Breast epithelium (tissue), 4 donors: ENCODE measurements at regions not wholly inside any gene's neighbourhood (a gene's known extent, or its start where the extent isn't known, plus 50 kb on each side); places are given as distances from the start of the nearest gene placed in this dataset.

Experiments
- DNase-seq, 2 donors: peaks; one replicate each; pipeline ENCODE4 v3.0.0-alpha.2; 2019; ENCODE audit warnings: low spot score in 2 of 2
- H3K27ac ChIP-seq, 2 donors: fragments of 200-600 bp; sonication (generic) in 1 of 2; one replicate each; pipeline ENCODE4 v1.5.1; 2016 to 2019; ENCODE audit warnings: mild to moderate bottlenecking in 1 of 2
- H3K27me3 ChIP-seq, 2 donors: fragments of 200-600 bp; sonication (generic) in 1 of 2; one replicate each; pipeline versions ENCODE4 v1.5.1 to v1.6.0; 2017 to 2019; ENCODE audit warnings: control low read depth in 1 of 2, mild to moderate bottlenecking in 1 of 2
- H3K36me3 ChIP-seq: fragments of 200-600 bp; one replicate; pipeline ENCODE4 v1.5.1; 2019
- H3K4me1 ChIP-seq, 2 donors: fragments of 200-600 bp; sonication (generic); one replicate each; pipeline ENCODE4 v1.5.1; 2016 to 2019; ENCODE audit warnings: control low read depth in 1 of 2
- H3K4me3 ChIP-seq, 3 donors: fragments of 200-600 bp; sonication (generic); 1 replicate in 2 of 3; 2 replicates in 1 of 3; pipeline ENCODE4 v1.5.1; 2016 to 2019; ENCODE audit warnings: mild to moderate bottlenecking in 3 of 3, moderate library complexity in 2 of 3
- H3K9me3 ChIP-seq, 2 donors: fragments of 200-600 bp; sonication (generic) in 1 of 2; one replicate each; pipeline ENCODE4 v1.5.1; 2016 to 2019; ENCODE audit warnings: control low read depth in 1 of 2
- CTCF ChIP-seq, 3 donors: fragments of 450-650 bp; IDR thresholded peaks; one replicate each; pipeline ENCODE4 v1.5.1; 2016 to 2017; ENCODE audit warnings: antibody characterized with exemption in 3 of 3, mild to moderate bottlenecking in 3 of 3, moderate library complexity in 3 of 3
- POLR2A ChIP-seq: fragments of 450-650 bp; IDR thresholded peaks from one replicate; pipeline ENCODE4 v1.6.1; 2016; ENCODE audit warnings: antibody characterized with exemption, mild to moderate bottlenecking, moderate library complexity
- POLR2AphosphoS5 ChIP-seq, 3 donors: sonication (generic); formaldehyde crosslinking; IDR thresholded peaks; one replicate each; pipeline ENCODE4 v1.6.1; 2017; ENCODE audit warnings: antibody characterized with exemption in 3 of 3
- intact Hi-C: fragments of 100-400 bp; cut with DNase I; formaldehyde crosslinking; loops from one replicate; pipeline ENCODE4 v1.15.1; 2023; ENCODE audit warnings: low total_unique reads

- Histone ChIP-seq H3K4me1 (no peaks in the 10 kb centered on the region), H3K27me3 (no peaks in the 10 kb centered on the region), H3K36me3 (no peaks in the 10 kb centered on the region), H3K27ac (no peak overlapping the region), H3K9me3 (no peaks in the 10 kb centered on the region), H3K4me3 (no peak overlapping the region)
- TF ChIP-seq POLR2AphosphoS5 (IDR thresholded peaks at IDR 0.05) (no peak), POLR2A (no peak), CTCF (IDR thresholded peaks at IDR 0.05) (no peak)
- no peak for DNase-seq
- intact Hi-C loops, result no loop called here
Observed at GRCh38 chr12:88388566-88389540, 191.4 kb downstream of the KITLG start.

DNA sequence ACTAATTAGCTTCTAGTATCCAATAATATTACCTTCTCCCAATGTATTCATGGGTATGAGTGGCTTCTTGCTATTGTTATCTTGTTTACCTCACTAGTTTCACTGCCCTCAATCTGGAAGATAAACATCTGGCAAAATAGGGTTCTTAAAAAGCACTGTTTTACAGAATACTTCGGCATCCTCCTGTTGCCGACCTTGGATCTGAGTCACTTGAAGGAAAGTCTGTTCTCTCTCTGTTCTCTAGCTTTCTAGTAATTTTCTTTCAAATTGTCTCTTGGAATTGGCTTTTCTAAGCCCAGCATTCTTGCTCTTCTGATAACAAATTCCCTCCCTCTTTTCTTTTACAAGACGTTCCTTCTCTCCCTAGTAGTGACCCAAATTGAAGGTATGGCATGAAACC lies 189.5 kb downstream of the KITLG start:
- intact Hi-C loops, result no loop called here
- H3K27ac ChIP-seq, result no peak overlapping the region
- no peaks in the 10 kb centered on the region for H3K27me3 ChIP-seq
- TF ChIP-seq CTCF (IDR thresholded peaks at IDR 0.05) (no peak), POLR2AphosphoS5 (IDR thresholded peaks at IDR 0.05) (no peak), POLR2A (no peak)
- DNase-seq, result no peak
- H3K36me3 ChIP-seq, result no peaks in the 10 kb centered on the region
- no peaks in the 10 kb centered on the region for H3K9me3 ChIP-seq
- H3K4me1 ChIP-seq, result no peaks in the 10 kb centered on the region
- no peak overlapping the region for H3K4me3 ChIP-seq

GRCh38 chr12:88391556-88391955 lies 188.7 kb downstream of the KITLG start:
- Histone ChIP-seq H3K27me3 (no peaks in the 10 kb centered on the region), H3K9me3 (no peaks in the 10 kb centered on the region), H3K36me3 (no peaks in the 10 kb centered on the region), H3K4me1 (no peaks in the 10 kb centered on the region), H3K27ac (no peak overlapping the region), H3K4me3 (no peak overlapping the region)
- DNase-seq, result no peak
- TF ChIP-seq POLR2A, result no peak
- TF ChIP-seq POLR2AphosphoS5 (IDR thresholded peaks at IDR 0.05), result no peak
- no peak for TF ChIP-seq CTCF (IDR thresholded peaks at IDR 0.05)
- intact Hi-C loops, result no loop called here

- H3K27me3 ChIP-seq, result no peaks in the 10 kb centered on the region
- no peaks in the 10 kb centered on the region for H3K9me3 ChIP-seq
- no peaks in the 10 kb centered on the region for H3K36me3 ChIP-seq
- intact Hi-C loops, result no loop called here
- no peak for TF ChIP-seq POLR2A
- TF ChIP-seq CTCF (IDR thresholded peaks at IDR 0.05), result no peak
- TF ChIP-seq POLR2AphosphoS5 (IDR thresholded peaks at IDR 0.05), result no peak
- no peak overlapping the region for H3K4me3 ChIP-seq
- DNase-seq, result no peak
- no peak overlapping the region for H3K27ac ChIP-seq
- no peaks in the 10 kb centered on the region for H3K4me1 ChIP-seq
Observed at GRCh38 chr12:88393017-88393767, 187.1 kb downstream of the KITLG start.

DNA sequence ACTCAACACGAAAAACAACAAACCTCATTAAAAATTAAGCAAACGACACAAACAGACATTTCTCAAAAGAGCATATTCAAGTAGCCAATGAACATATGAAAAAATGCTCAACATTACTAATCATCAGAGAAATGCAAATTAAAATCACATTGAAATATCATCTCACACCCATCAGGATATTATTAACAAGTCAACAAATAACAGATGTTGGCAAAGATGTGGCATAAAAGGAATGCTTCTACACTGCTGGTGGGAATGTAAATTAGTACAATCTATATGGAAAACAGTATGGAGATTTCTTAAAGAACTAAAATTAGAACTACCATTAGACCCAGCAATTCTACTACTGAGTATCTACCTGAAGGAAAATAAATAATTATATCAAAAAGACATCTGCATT lies 182.2 kb downstream of the KITLG start:
- intact Hi-C loops, result no loop called here
- no peak for TF ChIP-seq POLR2A
- no peak for TF ChIP-seq CTCF (IDR thresholded peaks at IDR 0.05)
- no peak for TF ChIP-seq POLR2AphosphoS5 (IDR thresholded peaks at IDR 0.05)

More for the DNA sequence above, 182.2 kb downstream of the KITLG start:
- Histone ChIP-seq H3K4me3 (no peak overlapping the region), H3K27me3 (no peaks in the 10 kb centered on the region), H3K27ac (no peak overlapping the region), H3K36me3 (no peaks in the 10 kb centered on the region), H3K4me1 (no peaks in the 10 kb centered on the region), H3K9me3 (no peaks in the 10 kb centered on the region)
- DNase-seq, result no peak
